CD4-positive, alpha-beta T cell treated with Interleukin-4 for 1 hour (primary cell): ENCODE measurements at regions not wholly inside any gene's neighbourhood (a gene's known extent, or its start where the extent isn't known, plus 50 kb on each side); places are given as distances from the start of the nearest gene placed in this dataset.
"Not testable (repeated sequence)": the region's sequence is repeated elsewhere in the genome, so short reads cannot be mapped to it uniquely, and the experiment has no call there.

Experiments
- DNase-seq, 2 donors: peaks; one replicate each; pipeline ENCODE4 v3.0.0-alpha.2; 2020 to 2022

DNA sequence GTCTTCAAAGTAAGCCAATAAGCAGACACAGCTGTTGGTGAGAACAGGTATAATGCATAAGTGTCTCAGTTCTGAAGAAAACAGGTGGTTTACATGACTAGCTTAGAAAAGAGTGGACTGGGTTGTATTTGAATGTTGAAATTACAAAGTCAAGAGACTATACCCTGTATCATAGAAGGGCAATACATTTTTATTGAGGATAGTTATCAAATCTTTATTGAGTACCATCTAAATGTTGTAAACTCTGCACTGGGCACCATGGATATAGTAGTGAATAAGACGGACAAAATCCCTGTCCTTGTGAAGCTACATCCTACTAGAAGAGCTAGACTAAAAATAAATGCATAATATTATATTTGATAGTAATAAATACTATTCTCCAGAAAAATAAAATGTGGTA lies 88.5 kb upstream of the CDC42EP3 start:
- DNase-seq = not testable (repeated sequence)

DNA sequence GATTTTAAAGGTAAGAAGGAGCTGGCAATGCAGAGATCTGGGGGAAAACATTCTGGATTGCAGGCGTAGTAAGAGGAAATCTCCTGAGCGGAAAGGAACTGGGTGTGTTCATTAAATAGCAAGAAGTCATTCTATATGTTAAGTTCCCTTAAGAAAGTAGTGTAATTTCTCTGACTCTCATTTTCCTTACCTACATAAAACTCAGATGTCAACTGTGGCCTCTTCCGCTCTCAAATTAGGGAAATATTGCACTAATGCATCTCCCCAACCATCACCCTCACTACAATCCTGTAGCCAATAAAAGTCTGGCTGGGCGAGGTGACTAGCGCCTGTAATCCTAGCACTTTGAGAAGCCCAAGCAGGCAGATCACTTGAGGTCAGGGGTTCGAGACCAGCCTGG lies 89.0 kb upstream of the CDC42EP3 start:
- no peak for DNase-seq

DNA sequence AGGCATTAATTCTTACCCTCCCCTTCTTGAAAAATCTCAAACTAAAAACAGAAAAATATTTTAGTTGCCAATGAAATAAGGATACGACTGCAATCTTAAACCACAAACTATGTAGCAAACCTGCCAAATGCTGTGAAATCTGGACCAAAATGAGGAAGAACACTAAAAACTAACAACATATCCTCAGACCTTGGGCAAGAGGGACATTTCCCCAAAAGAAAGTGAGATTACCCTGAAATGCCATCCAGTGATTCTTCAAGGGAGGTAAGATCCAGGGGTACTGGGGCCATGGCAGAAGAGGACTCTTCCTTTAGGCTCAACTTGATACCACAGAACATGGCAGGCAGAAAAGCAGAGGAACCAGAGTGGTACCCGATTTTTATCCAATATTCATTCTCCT lies 90.8 kb upstream of the CDC42EP3 start:
- DNase-seq = peak in 1 of 2 donors; percentile 3

DNA sequence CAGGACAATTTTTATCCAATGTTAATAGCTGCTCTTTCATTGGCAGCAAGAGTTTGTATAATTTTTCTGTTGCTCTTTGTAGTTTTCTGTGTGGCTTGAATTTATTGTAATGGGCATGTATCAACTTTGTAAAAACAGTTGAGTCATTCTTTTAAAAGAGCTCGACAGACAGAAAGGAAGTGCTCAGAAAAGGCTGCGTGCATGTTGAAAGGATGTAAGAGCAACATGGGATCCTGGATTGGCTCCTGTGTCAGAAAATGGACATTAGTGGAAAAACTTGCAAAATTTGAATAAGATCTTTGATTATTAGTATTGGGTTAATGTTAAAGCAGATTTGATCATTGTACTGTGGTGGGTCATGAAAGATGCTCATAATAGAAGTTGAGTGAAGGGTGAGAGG lies 93.3 kb upstream of the CDC42EP3 start:
- no peak for DNase-seq

DNA sequence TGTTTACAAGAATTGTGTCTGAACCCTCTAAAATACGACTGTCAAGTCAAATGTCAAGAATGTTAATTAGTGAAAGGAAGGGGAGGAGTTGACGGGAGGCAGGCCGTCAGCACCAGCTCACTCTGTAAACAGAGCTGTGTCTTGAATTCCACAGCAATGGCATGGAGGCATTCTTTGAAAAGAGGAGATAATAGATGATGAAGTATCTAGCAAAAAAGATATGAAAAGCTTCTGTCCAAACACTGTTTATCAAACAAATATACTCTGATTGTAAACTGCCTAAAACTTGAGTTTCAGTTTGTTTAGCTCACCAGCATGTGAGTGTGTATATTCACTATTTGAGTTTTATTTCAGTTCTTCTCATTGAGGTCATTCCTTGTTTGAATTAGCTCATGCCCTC lies 94.7 kb upstream of the CDC42EP3 start:
- DNase-seq = no peak

DNA sequence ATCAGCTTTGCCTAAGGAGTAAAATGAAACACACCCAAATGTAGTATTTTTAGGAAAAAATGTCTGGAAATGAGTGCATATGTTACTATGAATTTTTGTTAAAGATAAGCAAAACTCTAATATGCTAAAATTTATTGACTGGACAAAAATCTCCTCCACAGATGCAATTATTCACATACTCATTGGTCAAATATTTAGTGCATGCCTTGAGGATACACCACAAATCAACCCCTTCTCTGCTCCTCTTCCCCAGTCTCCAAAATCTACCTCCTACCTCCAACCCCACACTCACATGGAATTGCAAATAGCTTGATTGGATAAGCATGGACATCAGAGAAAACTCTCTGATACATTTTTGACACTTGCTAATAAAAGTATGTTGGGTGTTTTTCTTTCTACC lies 95.6 kb upstream of the CDC42EP3 start:
- no peak for DNase-seq

DNA sequence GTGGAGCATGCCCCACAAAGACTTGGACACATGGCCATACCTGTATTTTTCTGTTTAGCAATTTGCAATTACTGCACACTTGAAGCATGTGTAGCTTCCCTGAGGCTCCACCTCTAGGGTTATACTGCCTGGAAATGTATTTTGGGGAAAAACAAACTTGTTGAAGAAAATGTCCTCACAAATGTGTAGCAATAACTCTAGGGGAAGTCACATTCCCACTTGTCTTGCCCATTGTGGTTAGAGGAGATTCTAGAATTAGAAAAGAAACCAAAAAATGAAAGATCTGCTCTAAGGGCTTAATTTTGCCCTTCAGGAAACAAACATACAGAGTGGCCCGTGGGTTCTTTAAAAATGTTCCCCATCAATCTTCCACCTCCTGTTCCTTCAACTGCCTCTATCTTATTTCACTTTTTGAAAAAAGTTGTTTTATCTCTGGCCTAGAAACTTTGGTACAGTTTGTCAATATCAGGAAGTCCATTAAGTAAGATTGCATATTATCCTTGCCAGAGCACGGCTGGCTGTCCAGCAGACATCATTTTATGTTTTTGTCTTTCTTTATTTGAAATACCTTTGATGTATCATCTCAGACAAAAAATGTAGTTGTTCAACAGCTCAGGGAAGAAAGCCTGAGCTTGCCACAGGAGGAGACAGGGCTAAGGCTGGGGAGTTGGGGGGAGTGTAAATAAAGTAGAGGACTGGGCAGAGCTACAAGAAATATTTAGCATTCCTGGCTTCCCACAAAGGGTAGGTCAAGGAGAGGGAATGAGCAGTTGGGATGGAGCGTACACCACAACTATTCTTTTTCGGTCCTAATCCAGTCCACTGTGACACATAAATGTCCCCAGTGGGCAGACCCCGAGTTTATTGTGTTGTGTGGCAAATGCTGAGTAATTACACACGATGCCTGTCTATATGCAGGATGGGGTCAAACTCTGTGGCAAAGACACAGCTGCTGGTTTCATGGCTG lies 96.8 kb upstream of the CDC42EP3 start:
- DNase-seq = no peak

DNA sequence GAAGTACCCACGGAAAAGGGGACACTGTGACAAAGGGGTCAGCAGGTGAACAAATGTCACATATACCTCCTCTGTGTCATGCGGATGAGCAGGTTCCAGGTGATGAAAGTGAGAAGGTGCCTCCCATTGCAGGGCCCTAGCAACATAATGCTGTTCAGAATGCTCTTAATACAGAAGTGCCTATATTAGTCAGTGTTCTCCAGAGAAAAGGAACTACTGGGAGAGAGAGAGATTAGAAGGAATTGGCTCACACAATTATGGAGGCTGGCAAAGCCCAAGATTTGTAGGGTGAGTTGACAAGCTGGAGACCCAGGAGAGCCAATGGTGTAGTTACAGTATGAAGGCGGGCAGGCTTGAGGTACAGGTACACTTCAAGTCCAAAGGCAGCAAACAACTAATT lies 98.1 kb upstream of the CDC42EP3 start:
- no peak for DNase-seq

DNA sequence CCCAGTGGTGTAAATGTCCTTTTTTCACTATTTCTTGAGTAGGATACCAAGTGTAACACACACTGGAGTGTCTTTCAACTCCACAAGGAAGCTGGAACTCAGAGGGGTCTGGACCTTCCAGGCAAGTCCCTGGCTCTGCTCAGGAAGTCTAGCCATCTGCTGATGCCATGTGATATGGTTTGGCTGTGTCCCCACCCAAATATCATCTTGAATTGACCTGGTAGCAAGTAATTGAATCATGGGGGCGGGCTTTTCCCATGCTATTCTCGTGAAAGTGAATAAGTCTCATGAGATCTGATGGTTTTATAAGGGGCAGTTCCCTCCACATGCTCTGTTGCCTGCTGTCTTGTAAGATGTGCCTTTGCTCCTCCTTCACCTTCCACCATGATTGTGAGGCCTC lies 99.4 kb upstream of the CDC42EP3 start:
- DNase-seq = no peak

DNA sequence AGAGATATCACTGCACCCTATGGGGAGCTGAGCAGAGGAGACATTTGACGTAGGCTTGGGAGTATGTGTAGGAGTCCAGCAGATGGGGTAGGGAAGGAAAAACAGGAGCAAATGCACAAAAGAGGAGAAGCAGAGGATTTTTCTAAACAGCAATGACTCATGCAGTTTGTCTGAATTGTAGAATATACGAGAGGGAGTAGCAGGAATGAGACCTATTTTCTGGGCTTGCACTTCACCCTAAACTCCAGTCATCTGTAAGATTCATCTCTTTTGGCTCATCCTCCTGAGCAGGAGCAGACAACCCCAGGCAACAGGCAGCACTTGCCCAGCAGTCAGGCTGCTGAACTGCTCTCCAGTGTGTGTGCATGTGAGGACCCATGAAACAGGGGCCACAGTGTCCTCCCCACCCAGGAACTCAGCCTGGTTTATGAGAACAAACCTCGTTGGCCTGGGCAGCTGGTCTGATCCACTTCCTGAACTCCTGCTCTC lies 100.2 kb upstream of the CDC42EP3 start:
- DNase-seq = no peak

DNA sequence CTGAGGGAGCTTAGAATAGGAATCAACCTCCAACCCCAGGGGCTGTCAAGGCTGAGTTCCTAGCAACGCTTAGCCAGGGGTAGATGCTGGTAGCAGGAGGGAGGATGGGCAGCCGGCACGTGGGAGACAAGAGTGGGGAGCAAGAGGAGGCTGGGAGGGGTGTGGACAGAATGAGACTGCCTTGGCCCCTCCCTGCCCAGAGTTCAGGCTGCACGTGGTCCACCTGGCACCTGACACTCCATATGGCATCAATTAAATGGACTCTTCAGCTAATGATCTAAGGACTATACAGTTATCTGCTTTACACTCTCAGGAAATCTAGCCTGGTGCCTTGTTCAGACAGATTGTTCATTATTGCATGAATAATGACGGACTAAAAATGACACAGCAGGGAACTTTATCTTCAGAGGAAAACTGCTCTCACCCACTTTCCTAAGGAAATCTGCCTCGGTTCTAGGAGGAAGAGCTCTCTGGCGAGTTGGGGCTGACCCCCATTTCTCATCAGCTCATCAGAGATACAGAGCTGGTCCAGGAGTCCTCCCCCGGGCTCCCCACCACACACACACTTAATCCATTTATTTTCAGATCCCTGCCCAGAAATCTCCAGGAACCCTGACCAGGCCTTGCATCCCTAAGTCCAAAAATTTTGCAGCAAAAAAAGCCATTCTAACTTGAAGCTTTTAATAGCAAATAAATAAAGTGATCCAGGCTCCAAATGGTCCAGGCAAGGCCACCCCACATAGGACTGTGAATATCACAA lies 102.1 kb upstream of the CDC42EP3 start:
- DNase-seq = no peak

DNA sequence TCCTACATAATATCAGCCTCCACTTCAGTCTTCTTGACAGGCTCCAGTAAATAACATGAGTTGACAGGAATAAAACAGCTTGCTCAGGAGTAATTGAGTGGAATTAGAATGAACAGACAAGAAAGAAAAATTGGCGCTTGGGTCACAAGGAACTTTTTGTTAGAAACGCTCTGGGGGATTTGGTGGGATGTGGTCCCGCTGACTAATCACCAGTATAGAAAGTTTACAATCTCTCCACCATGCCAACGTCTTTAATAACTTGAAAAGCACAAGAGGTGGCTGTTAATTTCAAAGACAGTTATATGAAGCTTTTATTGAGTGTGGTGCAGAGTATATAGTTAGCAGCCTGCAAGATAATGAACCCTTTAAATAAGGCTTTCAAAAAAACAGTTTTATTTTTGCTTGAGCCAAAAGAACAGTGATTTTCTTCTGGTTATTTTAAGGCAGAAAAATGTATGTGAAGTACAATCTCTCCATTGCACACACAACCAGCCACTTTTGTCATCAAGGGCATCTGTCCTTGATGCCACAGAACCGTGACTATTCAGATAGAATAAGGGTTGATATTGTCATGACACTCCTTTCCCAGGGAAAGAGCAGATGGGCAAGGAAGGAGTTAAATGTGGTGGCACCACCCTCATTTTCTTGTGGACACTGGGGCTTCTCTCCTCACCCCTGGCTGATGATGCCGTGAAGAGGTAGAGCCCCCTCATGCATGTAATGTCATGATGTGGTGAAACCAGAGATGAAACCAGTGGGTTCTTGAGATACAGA lies 102.9 kb upstream of the CDC42EP3 start:
- not testable (repeated sequence) for DNase-seq

DNA sequence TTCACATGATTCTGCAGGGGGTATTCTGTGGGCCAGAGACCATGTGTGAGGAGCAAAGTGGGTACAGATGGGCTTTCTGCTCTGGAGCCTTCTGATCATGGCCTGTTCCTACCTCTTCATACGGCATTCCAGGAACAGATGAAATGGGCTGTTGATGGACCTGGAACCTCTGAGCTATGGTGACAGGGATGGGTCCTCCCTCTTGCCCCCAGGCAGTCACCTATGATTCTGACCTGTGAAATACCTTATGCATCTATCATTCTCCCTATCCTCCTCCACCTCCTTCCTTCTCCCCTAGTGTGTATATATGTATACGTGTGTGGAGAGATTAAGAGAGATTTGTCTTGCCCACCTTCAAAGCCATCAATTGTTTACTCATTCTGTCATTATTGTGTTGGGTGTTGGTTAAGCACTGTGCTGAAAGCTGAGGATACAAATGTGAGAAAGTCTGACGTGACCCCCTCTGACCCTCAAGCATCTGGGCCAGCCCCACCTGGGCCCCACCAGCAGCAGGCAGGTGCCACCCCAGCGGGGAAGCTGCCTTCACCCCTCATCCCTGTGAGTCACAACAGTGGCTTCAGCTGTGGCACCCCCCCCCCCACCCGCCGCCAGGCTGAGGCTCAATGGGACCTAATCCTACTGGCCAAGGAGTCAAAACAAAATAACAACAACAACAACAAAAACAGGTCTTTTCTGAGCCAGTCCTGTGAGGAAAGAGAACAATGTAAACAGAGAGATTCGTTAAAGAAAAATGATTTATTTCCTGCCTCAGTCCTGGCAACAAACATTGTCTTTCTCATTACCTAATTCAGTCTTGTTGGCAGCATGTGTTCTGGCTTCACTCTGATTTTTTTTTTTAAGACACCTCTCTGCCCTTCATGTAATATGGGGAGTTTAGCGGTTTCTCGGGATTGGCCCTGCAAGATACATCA lies 103.8 kb upstream of the CDC42EP3 start:
- DNase-seq = no peak

DNA sequence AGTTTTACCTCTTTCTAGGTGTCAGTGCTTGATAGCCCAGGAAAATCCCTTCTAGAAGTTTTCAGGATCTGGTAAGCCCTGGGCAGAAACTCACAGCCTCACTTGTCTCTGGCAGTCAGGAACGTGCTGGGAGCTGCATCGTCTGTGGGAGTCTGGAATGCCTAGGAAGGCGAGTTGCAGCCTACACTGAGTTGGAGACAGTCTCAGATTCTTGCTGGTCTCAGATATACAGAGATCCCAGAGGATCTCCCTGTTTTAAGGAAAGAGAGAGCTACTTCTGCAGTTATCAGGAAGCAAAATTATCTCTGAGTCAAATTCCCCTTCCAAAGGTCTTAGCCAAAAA lies 104.4 kb upstream of the CDC42EP3 start:
- DNase-seq = no peak

DNA sequence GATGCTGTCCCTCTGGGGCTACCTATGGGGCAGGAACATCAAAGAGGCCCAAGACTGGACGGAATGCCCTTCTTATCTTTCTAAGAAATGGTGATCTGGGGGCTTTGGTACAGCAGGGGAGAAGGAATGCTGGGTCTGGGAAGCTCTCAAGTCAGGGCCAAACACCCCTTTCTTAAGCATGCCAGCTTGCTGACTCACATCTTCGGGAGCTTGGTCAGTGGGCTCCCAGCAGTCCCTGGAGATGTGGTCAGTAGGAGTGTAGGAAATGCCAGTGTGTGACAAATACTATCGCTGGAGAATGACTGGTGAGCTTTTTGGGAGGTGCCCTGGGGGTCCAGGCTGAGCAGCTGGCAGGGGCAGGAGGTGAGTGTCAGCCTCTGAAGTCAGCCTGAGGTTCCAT lies 105.0 kb upstream of the CDC42EP3 start:
- no peak for DNase-seq

DNA sequence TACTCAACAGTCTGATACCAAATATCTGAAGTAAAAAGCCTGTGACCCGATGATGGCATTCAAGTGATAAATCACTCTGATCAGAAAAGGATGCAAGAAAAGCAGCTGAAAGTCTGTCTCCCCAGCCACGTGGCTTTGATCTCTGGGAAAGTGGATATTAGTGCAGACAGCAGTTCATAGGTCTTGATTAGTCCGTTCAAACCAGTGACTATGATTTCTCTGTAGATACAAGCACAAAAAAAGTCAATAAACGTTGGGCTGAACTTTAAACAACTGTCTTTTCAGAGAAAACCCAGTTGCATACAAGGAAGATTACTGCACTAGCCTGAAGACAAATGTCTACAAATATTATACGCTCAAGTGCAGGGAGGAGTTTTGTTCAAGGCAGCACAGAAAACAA lies 107.7 kb upstream of the CDC42EP3 start:
- no peak for DNase-seq

DNA sequence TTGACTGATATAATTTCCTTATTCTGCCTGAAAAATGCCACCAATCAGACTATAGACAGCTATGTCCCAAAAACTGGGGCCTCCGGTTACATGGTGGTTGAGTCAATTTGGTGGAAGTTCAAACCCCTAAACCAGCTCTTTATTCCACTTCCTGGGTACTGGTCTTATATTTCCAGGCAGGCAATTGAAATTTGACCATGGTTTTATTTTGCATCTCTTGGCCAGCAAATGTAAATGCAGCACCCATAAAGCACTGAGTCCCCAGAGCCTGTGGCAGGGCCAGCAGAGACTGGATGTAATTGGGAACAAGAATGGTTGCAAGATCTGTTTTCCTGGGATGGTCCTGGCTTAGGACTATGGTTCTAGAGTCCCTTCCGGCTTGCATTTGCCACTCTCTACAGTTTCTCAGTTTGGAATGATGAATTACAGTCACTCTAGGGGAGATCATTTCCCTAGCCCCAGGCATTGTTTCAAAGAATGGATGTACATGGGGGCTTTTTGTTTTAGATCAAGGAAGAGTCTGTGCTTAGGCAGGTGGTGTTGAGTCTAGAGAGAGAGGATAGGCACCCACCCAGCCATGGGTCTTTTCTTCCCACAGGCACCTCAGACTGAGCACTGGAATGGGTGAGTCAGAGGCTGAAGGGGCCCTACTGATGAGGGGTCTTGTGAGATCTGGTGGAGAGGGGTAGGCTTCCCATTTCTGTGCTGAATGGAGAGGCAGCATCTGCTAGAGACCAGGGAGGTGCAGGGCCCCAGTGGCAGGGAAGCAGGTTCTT lies 108.4 kb upstream of the CDC42EP3 start:
- no peak for DNase-seq

DNA sequence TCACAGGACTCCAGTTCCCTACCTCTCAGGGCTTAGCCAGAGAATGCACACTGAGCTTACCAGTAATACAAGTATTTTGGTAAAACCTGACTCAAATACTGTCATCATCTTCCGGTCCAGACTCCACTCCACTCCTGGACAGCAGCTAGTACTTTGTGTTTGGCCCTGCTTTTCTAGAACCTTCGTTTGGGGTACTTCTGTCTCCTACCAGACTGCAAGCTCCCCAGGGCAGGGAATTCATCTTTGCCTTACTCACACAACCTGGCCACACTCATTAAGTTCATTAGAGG lies 108.9 kb upstream of the CDC42EP3 start:
- no peak for DNase-seq

DNA sequence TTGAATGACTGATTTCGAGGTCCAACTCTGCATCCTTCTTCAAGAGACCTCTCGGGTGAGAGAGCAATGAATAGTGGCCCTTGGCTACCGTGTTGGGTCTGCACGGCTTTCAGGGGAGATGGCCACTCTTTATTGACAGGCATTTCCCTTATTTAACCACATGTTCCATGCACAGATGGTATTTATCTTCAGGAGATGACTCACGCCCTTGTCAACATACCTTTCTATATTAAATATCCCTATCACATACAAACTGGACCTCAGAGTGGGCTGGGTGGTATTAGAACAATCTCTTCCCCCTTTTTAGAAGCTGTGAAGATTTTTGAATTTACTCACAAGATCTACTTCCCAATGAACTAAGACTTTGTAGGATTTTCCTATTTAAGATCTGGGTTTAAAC lies 109.6 kb upstream of the CDC42EP3 start:
- no peak for DNase-seq

DNA sequence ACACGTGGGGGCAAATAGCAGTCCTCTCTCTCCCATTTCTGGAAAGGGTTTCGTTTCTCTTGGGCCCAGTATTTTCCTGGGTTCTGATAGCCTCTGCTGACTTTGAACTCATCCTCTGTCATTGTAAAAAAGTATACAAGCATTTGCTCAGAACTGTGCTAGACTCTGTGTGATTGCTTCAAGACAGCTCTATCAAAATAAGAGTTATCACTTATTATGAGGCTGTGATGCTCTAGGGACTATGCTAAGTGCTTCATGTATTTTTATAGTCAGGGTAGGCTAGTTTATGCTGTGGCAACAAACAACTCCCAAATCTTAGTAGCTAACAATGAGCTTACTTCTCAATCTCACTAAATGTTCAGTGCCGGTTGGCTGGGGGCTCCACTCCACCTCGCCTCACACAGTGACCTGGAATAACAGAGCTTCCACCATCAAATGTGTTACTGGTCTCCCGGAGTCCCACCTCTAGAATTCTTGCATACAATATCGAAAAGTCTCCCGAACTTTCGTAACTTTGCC lies 110.8 kb upstream of the CDC42EP3 start:
- DNase-seq = no peak

DNA sequence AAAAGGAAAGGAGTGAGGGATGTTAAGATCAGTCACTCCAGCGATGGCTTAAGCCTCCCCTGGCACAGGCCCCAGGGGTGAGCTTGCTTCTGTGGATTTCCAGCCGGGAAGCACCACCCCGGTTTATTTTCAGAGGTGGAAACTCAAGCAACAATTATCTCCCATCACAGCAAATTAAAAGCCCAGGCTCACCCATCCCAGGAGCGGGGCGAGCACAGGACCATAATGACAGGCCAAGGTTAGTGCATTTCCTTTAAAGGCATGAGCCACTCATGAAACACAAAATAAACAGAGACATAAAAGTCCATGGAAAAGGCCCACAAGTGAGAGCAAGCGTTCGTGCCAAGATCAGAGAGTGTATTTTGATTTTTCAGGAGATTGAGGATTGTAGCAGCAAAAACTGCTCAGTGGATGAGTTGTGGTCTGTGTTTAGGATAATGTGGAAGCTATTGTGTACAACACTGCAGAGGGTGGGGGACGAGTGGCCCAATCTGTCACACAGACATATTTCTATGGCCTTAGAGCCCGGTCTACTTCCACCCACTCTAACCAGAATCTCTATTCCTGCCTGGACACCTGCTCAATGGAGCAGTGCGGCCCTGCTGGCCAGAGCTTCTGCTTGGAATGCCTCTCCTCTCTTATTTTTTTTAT lies 111.4 kb upstream of the CDC42EP3 start:
- DNase-seq = no peak
